IMR-90 (cell line): ENCODE measurements at regions not wholly inside any gene's neighbourhood (a gene's known extent, or its start where the extent isn't known, plus 50 kb on each side); places are given as distances from the start of the nearest gene placed in this dataset.

ENCODE experiments used
- CEBPB ChIP-seq: IDR thresholded peaks from 2 replicates; pipeline ENCODE4 v1.6.1; 2012; ENCODE audit warnings: low read depth, low read length, improper control_type of control experiment
- CHD1 ChIP-seq: IDR thresholded peaks from 2 replicates; pipeline ENCODE4 v1.6.1; 2012; ENCODE audit warnings: low read depth, low read length, improper control_type of control experiment
- POLR2A ChIP-seq: IDR thresholded peaks from 2 replicates; pipeline ENCODE4 v1.6.1; 2012; ENCODE audit warnings: mild to moderate bottlenecking, low read depth, low read length
- RCOR1 ChIP-seq: IDR thresholded peaks from 2 replicates; pipeline ENCODE4 v1.6.1; 2012; ENCODE audit warnings: mild to moderate bottlenecking, low read length, improper control_type of control experiment; ENCODE audit not compliant: insufficient replicate concordance
- SMC3 ChIP-seq: fragments of 150-350 bp; IDR thresholded peaks from 2 replicates; pipeline ENCODE4 v1.6.1; 2016; ENCODE audit warnings: low read depth, mild to moderate bottlenecking, antibody characterized with exemption, low read length, moderate library complexity
- TF ChIP-seq, protein P1 (sequence below): conservative IDR thresholded peaks from 2 replicates; pipeline ENCODE4 v1.5.1; 2012; ENCODE audit warnings: mild to moderate bottlenecking, low read depth, low read length, improper control_type of control experiment
- TF ChIP-seq, protein P2 (sequence below): fragments of 150-350 bp; IDR thresholded peaks from 2 replicates; pipeline ENCODE4 v1.6.1; 2017; ENCODE audit warnings: mild to moderate bottlenecking, antibody characterized with exemption, low read length, low read depth

DNA sequence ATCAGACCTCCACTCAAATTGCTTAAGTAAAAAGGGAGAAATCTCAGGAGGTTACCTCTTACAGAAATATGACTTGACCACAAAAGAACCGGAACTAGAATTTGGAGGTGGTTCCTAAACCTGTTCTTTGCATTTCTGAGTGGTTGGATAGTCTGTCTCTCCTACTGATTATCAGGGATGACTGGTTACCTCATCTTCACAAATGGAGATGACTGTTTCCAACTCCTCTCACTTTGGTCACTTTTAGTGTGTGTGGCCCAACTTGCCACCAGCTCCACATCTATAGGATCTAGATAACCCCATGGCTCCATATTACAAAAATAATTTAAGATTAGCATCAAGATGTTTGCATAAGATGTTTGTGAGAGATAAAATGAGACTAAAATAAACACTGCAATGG lies 95.5 kb downstream of the CCDC71L start:
- TF ChIP-seq, protein P1, sequence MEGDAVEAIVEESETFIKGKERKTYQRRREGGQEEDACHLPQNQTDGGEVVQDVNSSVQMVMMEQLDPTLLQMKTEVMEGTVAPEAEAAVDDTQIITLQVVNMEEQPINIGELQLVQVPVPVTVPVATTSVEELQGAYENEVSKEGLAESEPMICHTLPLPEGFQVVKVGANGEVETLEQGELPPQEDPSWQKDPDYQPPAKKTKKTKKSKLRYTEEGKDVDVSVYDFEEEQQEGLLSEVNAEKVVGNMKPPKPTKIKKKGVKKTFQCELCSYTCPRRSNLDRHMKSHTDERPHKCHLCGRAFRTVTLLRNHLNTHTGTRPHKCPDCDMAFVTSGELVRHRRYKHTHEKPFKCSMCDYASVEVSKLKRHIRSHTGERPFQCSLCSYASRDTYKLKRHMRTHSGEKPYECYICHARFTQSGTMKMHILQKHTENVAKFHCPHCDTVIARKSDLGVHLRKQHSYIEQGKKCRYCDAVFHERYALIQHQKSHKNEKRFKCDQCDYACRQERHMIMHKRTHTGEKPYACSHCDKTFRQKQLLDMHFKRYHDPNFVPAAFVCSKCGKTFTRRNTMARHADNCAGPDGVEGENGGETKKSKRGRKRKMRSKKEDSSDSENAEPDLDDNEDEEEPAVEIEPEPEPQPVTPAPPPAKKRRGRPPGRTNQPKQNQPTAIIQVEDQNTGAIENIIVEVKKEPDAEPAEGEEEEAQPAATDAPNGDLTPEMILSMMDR, result no peak
- TF ChIP-seq RCOR1 (no peak), POLR2A (no peak), CEBPB (no peak), SMC3 (no peak), CHD1 (no peak)
- TF ChIP-seq, protein P2, sequence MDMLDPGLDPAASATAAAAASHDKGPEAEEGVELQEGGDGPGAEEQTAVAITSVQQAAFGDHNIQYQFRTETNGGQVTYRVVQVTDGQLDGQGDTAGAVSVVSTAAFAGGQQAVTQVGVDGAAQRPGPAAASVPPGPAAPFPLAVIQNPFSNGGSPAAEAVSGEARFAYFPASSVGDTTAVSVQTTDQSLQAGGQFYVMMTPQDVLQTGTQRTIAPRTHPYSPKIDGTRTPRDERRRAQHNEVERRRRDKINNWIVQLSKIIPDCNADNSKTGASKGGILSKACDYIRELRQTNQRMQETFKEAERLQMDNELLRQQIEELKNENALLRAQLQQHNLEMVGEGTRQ, result no peak
